ENCODE measurements at regions not wholly inside any gene's neighbourhood (a gene's known extent, or its start where the extent isn't known, plus 50 kb on each side); places are given as distances from the start of the nearest gene placed in this dataset.

GRCh38 chr6:4610256-4610655 is 165.9 kb upstream of the CDYL start (continued):
- TF ChIP-seq POU6F1 (CRISPR knock-in tag; IDR thresholded peaks at IDR 0.05; ENCODE audit: borderline replicate concordance, low read depth) (no peak), TCF4 (CRISPR knock-in tag; IDR thresholded peaks at IDR 0.05; ENCODE audit: borderline replicate concordance) (no peak), ZFP30 (CRISPR knock-in tag; IDR thresholded peaks at IDR 0.05) (no peak), TOX (CRISPR knock-in tag; IDR thresholded peaks at IDR 0.05; ENCODE audit: borderline replicate concordance) (no peak), GLIS3 (CRISPR knock-in tag; IDR thresholded peaks at IDR 0.05) (no peak)

- TF ChIP-seq TOX (CRISPR knock-in tag; IDR thresholded peaks at IDR 0.05; ENCODE audit: borderline replicate concordance), result no peak
- TF ChIP-seq TSHZ2 (CRISPR knock-in tag; IDR thresholded peaks at IDR 0.05), result no peak
- TF ChIP-seq ISL1 (CRISPR knock-in tag; IDR thresholded peaks at IDR 0.05), result no peak
- TF ChIP-seq PPARA (CRISPR knock-in tag; IDR thresholded peaks at IDR 0.05; ENCODE audit: borderline replicate concordance), result no peak
- TF ChIP-seq SNAI2 (CRISPR knock-in tag; IDR thresholded peaks at IDR 0.05), result no peak
- no peak for TF ChIP-seq ESRRG (CRISPR knock-in tag; IDR thresholded peaks at IDR 0.05)
- no peak for TF ChIP-seq POU6F1 (CRISPR knock-in tag; IDR thresholded peaks at IDR 0.05; ENCODE audit: borderline replicate concordance, low read depth)
- no peak for TF ChIP-seq ZNF565 (CRISPR knock-in tag; conservative IDR thresholded peaks at IDR 0.05; ENCODE audit: low read depth)
- no peak for TF ChIP-seq ZFP30 (CRISPR knock-in tag; IDR thresholded peaks at IDR 0.05)
- no peak for TF ChIP-seq BACH2 (CRISPR knock-in tag; IDR thresholded peaks at IDR 0.05; ENCODE audit: borderline replicate concordance)
- ATAC-seq, result no peak
These were observed 167.7 kb upstream of the CDYL start for GRCh38 chr6:4608361-4609115.

- ATAC-seq, result no peak
- TF ChIP-seq ARNTL (CRISPR knock-in tag; IDR thresholded peaks at IDR 0.05; ENCODE audit: borderline replicate concordance, low read depth), result no peak
- no peak for TF ChIP-seq CSRNP3 (CRISPR knock-in tag; IDR thresholded peaks at IDR 0.05)
- TF ChIP-seq ISL1 (CRISPR knock-in tag; IDR thresholded peaks at IDR 0.05), result no peak
- no peak for TF ChIP-seq TOX (CRISPR knock-in tag; IDR thresholded peaks at IDR 0.05; ENCODE audit: borderline replicate concordance)
- TF ChIP-seq RARB (CRISPR knock-in tag; IDR thresholded peaks at IDR 0.05), result no peak
- TF ChIP-seq ZFP30 (CRISPR knock-in tag; IDR thresholded peaks at IDR 0.05), result no peak
- no peak for TF ChIP-seq OSR1 (CRISPR knock-in tag; IDR thresholded peaks at IDR 0.05)
- TF ChIP-seq CREB5 (CRISPR knock-in tag; IDR thresholded peaks at IDR 0.05; ENCODE audit: low read depth), result no peak
- no peak for TF ChIP-seq ZNF70 (CRISPR knock-in tag; IDR thresholded peaks at IDR 0.05)
- TF ChIP-seq ZNF8 (CRISPR knock-in tag; IDR thresholded peaks at IDR 0.05), result no peak
- TF ChIP-seq POU6F1 (CRISPR knock-in tag; IDR thresholded peaks at IDR 0.05; ENCODE audit: borderline replicate concordance, low read depth), result no peak
- TF ChIP-seq ZNF565 (CRISPR knock-in tag; conservative IDR thresholded peaks at IDR 0.05; ENCODE audit: low read depth), result no peak
- no peak for TF ChIP-seq CSDC2 (CRISPR knock-in tag; IDR thresholded peaks at IDR 0.05)
- TF ChIP-seq GLIS3 (CRISPR knock-in tag; IDR thresholded peaks at IDR 0.05), result no peak
- no peak for TF ChIP-seq PPARA (CRISPR knock-in tag; IDR thresholded peaks at IDR 0.05; ENCODE audit: borderline replicate concordance)
- no peak for TF ChIP-seq TSHZ2 (CRISPR knock-in tag; IDR thresholded peaks at IDR 0.05)
- TF ChIP-seq ZFP3 (CRISPR knock-in tag; IDR thresholded peaks at IDR 0.05), result no peak
- no peak for TF ChIP-seq ZC3H10 (CRISPR knock-in tag; IDR thresholded peaks at IDR 0.05)
These were observed 168.4 kb upstream of the CDYL start for GRCh38 chr6:4607793-4608192.

All from SK-N-SH treated with all-trans-retinoic acid at 6 μM for 48 hours (cell line).